ENCODE measurements at regions not wholly inside any gene's neighbourhood (a gene's known extent, or its start where the extent isn't known, plus 50 kb on each side); places are given as distances from the start of the nearest gene placed in this dataset.

DNA sequence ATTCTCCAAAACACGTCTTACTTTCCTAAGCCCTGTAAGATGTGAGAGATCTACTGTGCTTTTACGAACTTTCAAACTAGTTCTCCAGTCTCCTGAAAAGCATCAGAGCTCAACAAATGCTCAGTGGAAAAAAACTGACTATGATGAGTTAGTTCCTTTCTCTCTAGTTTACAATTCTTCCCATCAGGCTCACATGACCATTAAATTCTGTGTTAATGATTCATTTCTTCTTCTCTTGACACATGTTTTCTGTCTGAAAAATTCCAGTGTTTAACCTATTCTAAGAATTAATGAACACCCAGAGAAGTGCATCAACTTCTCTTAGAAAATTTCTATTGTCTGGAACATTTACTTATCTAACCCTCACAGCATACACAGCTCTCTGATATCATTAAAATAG, 844.3 kb downstream of the SI start:
- ATAC-seq: no peak

DNA sequence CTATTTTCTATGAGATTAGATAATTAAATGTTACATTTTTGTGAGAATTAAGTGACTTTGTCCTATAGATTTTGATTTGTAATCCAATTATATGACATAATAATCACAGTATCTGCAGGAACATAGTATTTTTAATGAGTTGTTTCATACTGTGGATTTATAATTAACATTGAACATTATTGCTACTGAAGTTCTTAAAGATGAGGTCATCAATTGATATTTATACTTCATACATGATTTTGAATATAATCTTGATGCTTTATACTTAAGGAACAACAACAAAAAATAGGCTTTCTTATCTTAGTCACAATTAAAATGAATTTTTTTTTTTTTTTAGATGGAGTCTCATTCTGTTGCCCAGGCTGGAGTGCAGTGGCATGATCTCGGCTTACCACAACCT, 846.6 kb downstream of the SI start:
- no peak for ATAC-seq

GRCh38 chr3:164230385-164231094, 847.8 kb downstream of the SI start:
- no peak for ATAC-seq

DNA sequence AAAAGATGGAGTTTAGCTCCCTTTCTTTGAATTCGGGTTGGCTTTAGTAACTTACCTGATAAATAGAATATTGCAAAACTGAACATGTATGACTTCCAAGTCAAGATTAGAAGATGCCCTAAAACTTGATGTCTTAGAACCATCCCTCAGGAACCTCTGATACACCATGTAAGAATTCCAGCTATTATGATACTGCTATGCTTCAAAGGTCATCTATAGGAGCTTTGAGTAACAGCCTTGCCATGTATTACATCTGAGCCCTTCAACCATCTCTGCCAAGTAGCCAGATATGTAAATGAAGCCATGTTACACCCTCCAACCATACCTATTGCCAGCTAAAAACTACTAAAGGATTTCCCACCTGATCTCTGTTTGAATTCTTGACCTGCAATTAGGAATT, 854.2 kb downstream of the SI start:
- ATAC-seq: no peak

DNA sequence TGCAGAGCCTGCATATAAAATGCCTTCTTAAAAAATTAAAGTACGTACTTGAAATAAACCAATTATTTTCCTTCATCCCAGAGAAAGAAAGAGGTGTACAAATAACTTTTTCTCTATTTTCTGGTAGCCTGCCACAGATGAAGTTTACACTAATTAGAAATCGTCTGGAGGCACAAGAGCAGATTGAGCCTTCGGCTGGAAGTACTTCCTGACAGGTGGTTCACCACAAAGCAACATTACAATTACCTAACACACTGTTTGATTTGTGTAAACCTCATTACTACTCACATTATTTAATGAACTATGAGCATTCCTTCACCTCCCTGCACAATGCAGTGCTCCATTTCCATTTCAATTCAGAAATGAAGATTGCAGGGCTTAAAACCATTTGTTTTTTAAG, 856.1 kb downstream of the SI start:
- no peak for ATAC-seq

DNA sequence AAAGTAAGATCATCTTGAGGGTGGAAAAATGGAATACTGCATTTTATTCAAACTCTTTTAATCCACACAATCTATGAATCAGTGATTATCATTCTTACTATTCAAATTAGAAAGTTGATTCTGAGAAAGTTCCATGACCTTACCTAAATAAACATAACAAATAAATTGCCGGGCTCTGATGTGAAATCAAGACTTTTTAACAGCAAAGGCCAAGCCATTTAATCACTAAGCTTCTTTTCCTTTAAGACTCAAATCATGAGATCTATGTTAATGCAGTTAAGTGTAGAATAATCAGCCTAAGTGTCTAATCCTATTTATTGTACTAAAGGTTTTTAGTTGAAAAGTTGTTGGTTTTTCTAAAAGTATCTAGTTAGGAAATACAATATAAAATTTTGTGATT, 857.0 kb downstream of the SI start:
- ATAC-seq: no peak

DNA sequence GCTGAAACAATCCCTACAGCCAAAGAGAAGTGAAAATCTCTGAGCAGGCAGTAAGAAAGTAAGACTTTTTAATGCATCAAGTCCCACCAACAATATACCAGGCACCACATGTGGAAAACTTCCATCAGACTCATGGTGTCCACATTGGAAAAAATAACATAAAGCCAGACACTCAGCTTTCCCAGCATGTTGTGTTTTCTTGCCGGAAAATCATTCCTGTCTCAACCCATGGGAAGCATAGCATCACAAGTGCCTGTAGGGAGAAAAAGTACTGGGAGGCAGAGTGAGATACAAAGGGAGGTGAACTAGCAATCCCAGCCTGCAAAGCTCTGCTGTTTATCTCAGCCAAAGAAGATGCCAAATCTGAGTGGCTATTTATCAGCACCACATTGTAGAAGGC, 868.9 kb downstream of the SI start:
- ATAC-seq: no peak

GRCh38 chr3:164208821-164209220, 869.5 kb downstream of the SI start:
- no peak for ATAC-seq

DNA sequence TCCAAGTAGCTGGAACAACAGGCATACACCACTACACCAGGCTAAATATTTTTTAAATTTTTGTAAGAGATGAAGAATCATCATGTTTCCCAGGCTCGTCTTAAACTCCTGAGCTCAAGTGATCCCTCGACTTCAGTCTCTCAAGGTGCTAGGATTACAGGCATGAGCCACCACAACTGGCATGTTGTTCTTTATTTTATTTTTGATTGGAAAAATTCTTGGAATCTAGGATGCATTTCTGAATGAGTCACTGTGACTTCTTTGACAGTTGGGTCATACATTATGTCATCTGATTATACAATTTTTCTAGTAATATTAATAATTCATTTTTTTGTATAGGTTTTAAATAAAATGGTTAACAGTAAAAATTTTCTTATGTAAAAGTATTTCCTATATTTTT, 870.2 kb downstream of the SI start:
- no peak for ATAC-seq

DNA sequence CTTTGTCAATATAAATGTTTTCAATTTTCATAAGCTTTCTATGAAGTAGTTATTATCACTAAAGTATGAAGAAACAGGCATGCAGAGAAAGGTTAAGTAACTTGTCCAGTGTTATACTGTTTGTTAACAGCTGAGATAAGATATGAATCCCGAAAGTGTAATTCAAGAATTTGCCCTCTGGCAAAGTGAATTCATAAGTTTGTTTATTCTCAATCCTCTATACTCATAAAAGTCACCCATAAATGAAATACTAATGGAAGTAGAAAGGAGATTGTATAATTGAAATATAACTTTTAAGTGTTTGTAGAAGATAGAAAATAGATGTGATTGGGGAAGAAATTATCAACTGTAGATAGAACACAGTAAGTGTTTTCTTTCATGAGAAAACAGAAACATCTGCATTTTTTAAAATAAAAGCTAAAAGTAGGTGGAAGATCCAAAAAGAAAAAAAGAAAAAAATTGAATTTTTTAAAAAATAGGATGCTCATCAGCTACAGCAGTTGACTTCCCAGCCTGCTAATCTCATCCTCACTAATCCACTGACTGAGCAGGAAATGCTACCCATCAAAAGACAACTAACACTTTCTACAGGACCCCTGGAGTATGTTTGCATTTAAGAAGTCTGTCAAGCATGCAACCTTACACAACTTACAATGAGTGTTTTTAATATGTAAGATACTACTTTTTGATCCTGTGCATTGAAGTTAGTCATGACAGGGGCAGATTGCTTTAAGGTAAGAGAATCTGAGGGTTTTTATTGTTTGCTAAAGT, 878.1 kb downstream of the SI start:
- ATAC-seq: no peak

- no peak for ATAC-seq
These were observed 881.8 kb downstream of the SI start for GRCh38 chr3:164196477-164196876.

DNA sequence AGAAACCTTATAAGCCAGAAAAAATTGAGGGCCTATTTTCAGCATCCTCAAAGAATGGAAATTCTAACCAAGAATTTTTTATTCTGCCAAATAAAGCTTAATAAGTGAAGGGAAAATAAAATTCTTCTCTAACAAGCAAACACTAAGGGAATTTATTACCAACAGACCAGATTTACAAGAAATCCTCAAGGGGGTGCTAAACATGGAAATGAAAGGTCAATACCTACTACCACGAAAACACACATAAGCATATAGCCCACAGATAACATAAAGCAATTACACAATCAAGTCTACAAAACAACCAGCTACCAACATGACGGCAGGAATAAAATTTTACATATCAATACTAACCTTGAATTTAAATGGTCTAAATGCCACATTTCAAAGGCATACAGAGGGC, 883.5 kb downstream of the SI start:
- ATAC-seq: no peak

DNA sequence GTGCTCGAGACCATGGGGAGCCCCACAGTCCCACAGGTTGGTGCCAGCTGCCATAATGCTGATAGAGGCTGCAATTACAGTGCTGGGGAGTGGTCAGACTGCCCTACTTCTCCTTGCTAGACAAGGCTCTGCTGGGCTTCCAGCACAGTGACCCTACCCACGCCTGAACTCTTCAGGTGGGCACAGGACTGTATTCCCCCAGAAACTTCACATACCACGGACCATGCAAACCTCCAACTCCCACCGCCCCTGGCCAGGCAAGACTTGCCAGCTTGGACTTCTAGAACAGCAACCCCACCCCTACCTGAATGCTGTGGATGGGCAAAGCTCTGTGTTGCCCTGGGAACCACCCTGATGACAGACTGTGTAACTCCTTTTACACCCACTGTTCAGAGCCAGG, 885.3 kb downstream of the SI start:
- no peak for ATAC-seq

DNA sequence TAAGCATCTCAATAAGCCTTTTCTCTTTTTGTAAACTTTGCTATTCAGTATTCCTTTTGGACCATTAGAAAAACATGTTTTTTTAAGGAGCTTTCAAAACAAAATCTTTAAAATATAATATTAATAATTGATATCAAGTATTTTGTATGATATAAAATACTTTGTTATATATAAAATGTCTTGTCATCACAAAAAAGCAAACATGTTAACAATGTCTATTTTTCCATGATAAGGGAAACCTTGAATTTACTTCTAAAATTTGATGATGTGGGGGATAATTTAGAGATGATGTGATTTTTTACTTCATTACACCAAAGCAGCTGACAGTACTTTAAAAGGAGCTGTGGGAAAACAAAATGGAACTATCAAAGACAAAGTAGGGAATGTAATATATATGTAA, 887.7 kb downstream of the SI start:
- ATAC-seq: no peak

DNA sequence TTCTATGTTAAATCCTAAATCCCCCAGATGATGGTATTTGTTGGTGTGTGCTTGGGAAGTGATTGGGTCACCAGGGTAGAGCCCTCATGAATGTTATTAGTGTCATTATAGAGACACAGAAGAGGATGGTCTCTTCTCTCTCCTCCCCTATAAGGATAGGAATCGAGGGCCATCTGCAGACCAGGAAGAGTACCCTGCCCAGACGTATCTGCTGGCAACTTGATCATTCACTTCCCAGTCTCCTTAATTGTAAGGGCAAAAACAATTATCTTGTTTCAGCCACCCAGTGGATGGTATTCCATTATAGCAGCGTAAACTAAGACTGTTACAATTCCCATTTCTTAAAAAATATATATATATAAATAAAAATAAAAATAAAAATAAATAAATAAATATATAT, 892.2 kb downstream of the SI start:
- no peak for ATAC-seq

GRCh38 chr3:164179110-164179774, 899.1 kb downstream of the SI start:
- no peak for ATAC-seq

GRCh38 chr3:164174059-164174458, 904.2 kb downstream of the SI start:
- ATAC-seq: no peak

GRCh38 chr3:164155400-164155799, 922.9 kb downstream of the SI start:
- no peak for ATAC-seq

GRCh38 chr3:164144824-164145223, 933.5 kb downstream of the SI start:
- ATAC-seq: no peak

- no peak for ATAC-seq
These were observed 945.4 kb downstream of the SI start for GRCh38 chr3:164132878-164133277.

GRCh38 chr3:164113371-164114332, 964.6 kb downstream of the SI start:
- no peak for ATAC-seq

- no peak for ATAC-seq
These were observed 981.9 kb downstream of the SI start for GRCh38 chr3:164096352-164096751.

DNA sequence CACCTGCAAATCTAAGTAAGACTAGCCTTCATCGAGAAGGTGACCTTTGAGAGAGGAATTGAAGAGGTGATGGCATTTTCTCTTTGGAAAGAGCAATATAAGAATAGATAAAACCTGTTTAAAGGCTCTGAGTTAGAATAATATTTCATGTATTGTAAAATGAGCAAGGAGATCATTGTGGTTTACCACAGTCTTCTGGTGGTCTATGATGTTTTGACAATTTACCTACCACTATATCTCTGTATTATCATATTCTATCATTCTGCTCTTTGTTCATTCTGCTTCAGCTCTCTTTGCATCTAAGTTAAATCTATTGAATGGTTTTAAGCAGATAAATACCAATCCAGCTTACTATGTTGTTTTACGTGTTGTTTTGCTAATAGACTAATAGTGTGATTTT, 982.3 kb downstream of the SI start:
- ATAC-seq: no peak
